Astrocyte of the spinal cord (primary cell): ENCODE measurements at regions not wholly inside any gene's neighbourhood (a gene's known extent, or its start where the extent isn't known, plus 50 kb on each side); places are given as distances from the start of the nearest gene placed in this dataset.

ENCODE experiments used
- DNase-seq: peaks from one replicate; pipeline ENCODE4 v3.0.0; 2011; ENCODE audit warnings: low read depth, low spot score
- H3K4me3 ChIP-seq: 2 replicates; pipeline ENCODE4 v1.5.1; 2011; ENCODE audit warnings: low read depth, mild to moderate bottlenecking, low read length, moderate library complexity
- CTCF ChIP-seq: IDR thresholded peaks from 2 replicates; pipeline ENCODE4 v1.5.1; 2012; ENCODE audit warnings: low read depth, mild to moderate bottlenecking, low read length, inconsistent platforms
- in situ Hi-C: cut with HindIII; loops from 2 replicates; pipeline ENCODE4 v1.10.0; 2017; ENCODE audit warnings: low sequenced_read_pairs

- TF ChIP-seq CTCF, result no peak
- DNase-seq, result no peak
- H3K4me3 ChIP-seq, result no peak overlapping the region
- in situ Hi-C loops, result no loop called here
Measured at GRCh38 chr3:102571720-102572384, 137.0 kb downstream of the ZPLD1 start.

- DNase-seq, result no peak
- no peak overlapping the region for H3K4me3 ChIP-seq
- TF ChIP-seq CTCF, result no peak
- in situ Hi-C loops, result no loop called here
Measured at GRCh38 chr3:102573483-102574028, 138.7 kb downstream of the ZPLD1 start.

- TF ChIP-seq CTCF, result no peak
- DNase-seq, result no peak
- in situ Hi-C loops, result no loop called here
- H3K4me3 ChIP-seq, result no peak overlapping the region
Measured at GRCh38 chr3:102574355-102574754, 139.5 kb downstream of the ZPLD1 start.

GRCh38 chr3:102576651-102577050, 141.8 kb downstream of the ZPLD1 start:
- H3K4me3 ChIP-seq, result no peak overlapping the region
- DNase-seq, result no peak
- TF ChIP-seq CTCF, result no peak
- in situ Hi-C loops, result no loop called here

GRCh38 chr3:102577082-102577789, 142.4 kb downstream of the ZPLD1 start:
- in situ Hi-C loops, result no loop called here
- TF ChIP-seq CTCF, result no peak
- no peak for DNase-seq
- H3K4me3 ChIP-seq, result no peak overlapping the region

GRCh38 chr3:102580760-102581159, 145.9 kb downstream of the ZPLD1 start:
- no peak overlapping the region for H3K4me3 ChIP-seq
- in situ Hi-C loops, result no loop called here
- no peak for DNase-seq
- TF ChIP-seq CTCF, result no peak
